ENCODE measurements at regions not wholly inside any gene's neighbourhood (a gene's known extent, or its start where the extent isn't known, plus 50 kb on each side); places are given as distances from the start of the nearest gene placed in this dataset.
"Not testable (repeated sequence)": the region's sequence is repeated elsewhere in the genome, so short reads cannot be mapped to it uniquely, and the experiment has no call there.

- not testable (repeated sequence) for TF ChIP-seq CTCF (IDR thresholded peaks at IDR 0.05); CBFB (CRISPR knock-in tag; IDR thresholded peaks at IDR 0.05; ENCODE audit: low read depth)
Measured at GRCh38 chr5:34127818-34128217, 84.8 kb upstream of the C1QTNF3 start.
